Dermis microvascular lymphatic vessel endothelial cell (primary cell): ENCODE measurements at regions not wholly inside any gene's neighbourhood (a gene's known extent, or its start where the extent isn't known, plus 50 kb on each side); places are given as distances from the start of the nearest gene placed in this dataset.
A peak's percentile ranks its signal among the peaks of the same experiment; 100 is the strongest.

ENCODE experiments used
- DNase-seq, 2 donors: peaks; one replicate each; pipeline versions ENCODE4 v3.0.0 to v3.0.0-alpha.2; 2010; ENCODE audit warnings: low read depth in 2 of 2

- no peak for DNase-seq
These were observed 361.5 kb upstream of the ADGRL2 start for GRCh38 chr1:81439046-81439823.

- no peak for DNase-seq
These were observed 363.1 kb upstream of the ADGRL2 start for GRCh38 chr1:81437649-81438048.

DNA sequence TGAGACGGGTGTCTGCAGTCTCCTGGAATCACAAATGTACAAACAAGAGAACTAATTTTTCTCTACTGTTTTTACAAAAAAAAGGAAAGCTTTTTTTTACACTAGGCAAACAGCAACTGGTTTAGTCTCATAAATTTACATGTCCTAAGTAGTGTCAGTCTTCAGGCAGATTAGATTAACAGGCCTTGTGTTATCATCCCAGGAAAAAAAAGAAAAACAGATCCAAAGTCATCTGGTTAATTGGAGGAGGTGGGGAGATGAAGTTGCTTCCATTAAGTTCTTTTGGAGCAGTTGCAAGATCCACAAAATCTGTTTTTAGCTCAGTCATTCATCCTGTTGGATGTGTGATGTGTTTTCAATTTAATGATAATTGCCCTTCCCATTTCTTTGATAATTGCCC is 363.5 kb upstream of the ADGRL2 start:
- DNase-seq = no peak

DNA sequence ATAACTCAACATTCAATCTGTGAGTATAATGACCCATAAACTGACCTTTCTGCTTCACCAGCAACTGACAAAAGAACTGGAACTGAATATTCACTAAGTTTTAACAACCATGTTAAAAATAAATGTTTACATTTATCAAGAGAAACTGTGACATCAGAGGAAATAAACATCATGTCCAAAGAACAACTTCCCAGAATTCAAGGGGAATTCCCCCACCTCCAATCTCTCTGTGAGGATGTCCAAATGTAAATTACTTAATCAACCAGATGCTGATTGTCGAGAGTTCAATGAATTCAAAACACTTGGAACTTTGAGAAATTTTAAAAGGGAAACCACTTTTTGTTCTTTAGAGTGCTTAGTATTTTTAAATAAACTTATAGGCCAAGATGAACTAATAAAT is 365.6 kb upstream of the ADGRL2 start:
- DNase-seq = no peak

DNA sequence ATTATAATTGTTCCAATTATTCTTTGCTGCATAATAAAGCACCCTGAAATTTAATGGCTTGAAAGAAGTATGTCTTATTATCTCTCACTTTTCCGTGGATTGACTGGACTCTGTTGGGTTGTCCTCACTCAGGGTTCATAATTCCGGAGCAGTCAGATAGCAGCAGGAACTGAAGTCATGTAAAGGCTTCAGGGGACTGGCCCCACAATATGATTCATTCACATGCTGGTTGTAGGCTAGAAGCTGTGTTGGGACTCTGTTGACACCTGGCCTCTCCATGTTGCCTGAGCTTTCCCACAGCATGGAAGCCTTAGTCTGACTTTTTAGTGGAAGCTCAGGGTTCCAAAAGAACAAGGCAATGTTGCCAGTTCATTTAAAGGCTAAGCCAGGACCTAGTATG is 367.1 kb upstream of the ADGRL2 start:
- no peak for DNase-seq

DNA sequence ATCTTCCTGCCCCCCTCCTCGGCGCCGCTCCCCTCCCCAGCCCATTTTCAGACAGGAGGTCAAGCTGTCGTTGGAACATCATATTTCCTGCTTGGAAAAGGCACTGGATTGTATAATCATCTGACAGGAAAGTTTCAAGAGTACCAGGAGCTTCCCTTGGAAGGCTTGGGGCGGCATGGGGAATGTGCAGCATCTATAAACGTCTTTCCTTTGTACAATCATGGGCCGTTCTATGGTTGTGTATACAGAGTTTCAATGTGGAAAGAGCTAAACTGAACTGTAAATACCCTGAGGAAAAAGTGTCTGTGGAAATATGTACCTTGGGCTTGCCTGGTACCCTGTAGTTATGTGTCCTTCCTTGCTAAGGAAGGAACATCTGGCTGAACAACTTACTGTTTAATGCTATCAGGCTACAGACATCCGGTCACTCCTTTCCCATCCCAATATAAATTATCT is 368.1 kb upstream of the ADGRL2 start:
- no peak for DNase-seq

DNA sequence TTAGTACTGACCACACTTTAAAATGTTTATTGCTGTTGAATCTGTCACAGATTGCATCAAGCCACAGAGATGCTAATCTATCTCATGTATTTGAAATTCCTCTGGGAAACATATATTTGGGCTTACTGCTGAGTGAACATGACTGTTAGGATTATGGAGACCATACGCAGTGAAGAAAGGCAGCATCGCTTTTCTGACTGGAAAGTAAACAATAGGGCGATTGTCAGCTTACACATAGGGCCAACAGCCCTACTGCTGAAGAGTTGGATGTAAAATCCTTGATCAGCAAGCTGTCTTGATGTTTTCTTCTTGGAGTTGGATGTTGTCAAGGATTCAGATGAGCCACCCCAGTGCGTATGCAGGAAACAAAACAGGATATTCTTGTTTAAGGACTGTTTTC is 368.7 kb upstream of the ADGRL2 start:
- DNase-seq = no peak

GRCh38 chr1:81431624-81432000 is 369.1 kb upstream of the ADGRL2 start:
- no peak for DNase-seq

- no peak for DNase-seq
These were observed 369.6 kb upstream of the ADGRL2 start for GRCh38 chr1:81430955-81431623.

GRCh38 chr1:81430236-81430938 is 370.3 kb upstream of the ADGRL2 start:
- DNase-seq = no peak

- no peak for DNase-seq
These were observed 371.7 kb upstream of the ADGRL2 start for GRCh38 chr1:81428998-81429397.

GRCh38 chr1:81424816-81425215 is 375.9 kb upstream of the ADGRL2 start:
- DNase-seq = no peak

DNA sequence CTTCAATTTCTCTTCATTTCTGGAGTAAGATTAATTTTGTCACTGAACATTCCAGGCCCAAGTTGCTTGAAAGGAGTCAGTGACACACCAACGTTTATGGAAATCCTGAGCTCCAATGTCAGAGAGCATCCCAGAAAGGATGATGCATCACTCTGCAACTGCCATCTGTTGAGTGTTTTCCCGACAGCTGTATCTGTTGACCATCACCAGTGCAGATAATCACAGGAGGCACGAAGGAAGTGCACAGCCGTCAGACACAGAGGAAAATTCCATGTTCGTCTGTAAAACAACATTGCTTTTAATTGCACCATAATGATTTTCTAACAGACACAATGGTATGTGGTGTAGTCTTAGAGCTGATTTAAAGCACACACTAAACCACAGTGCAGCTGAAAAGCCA is 376.7 kb upstream of the ADGRL2 start:
- DNase-seq = no peak

DNA sequence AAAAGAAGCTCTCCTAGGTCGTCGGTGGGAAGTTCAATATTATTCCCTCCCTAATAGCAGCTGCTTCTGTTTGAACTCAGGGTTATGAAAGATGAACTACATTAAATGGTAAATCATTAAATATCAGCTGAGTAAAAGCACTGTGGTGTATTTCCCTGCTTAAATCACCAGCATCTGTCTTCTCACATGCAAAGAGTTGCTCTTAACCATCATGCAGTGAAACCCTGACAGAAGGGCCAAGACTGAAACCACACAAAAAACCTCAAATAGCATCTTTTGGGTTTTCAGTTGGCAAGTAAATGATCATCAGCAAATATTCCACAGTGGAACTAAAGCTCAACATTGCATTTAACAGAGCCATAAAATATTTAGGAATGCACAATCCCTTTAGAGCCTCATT is 380.0 kb upstream of the ADGRL2 start:
- DNase-seq = no peak

DNA sequence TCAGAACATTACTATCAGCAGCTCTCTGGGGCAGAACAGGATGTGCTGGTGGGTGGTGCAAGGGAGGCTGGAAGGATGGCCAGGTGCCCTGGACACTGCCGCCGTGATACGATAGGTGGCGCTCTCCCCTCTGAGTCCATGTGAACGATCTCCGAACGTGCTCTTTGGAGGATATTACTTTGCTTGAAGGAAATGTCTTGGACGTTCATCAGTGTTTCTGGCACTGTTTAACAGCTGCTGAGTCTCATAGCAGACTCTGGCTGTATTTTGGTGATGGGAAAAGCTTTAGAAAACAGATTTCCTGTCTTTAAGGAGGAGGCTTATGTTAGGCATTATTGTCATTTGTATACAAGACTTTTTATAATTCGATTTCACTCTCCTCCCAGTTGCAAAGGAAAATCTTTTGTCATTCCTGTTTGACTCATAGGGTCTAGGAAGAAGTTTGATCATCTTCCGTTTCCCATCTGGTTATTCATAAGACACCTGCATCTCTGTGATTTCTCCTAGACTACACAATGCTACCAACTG is 386.2 kb upstream of the ADGRL2 start:
- peak in 1 of 2 donors; percentile 58 for DNase-seq

GRCh38 chr1:81412954-81413353 is 387.8 kb upstream of the ADGRL2 start:
- DNase-seq = no peak

GRCh38 chr1:81410941-81411340 is 389.8 kb upstream of the ADGRL2 start:
- no peak for DNase-seq

DNA sequence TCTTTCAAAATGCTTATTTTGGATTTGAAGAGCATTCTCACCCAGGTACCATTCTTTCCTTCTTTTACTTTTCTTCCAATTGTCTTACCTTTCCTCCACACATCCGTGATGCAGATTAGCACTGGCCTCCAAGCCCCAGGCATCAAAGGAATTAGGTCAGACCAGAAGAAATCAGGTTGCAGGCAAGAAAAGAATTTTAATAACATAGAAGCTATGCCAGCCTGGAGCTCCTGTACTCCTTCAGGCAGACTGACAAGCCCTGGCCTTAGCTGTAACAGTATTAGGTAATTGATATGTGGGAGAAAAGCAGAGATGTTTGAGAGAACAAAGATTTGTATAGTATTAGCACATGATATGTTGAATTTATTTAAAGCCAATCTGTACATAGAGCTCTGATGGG is 390.4 kb upstream of the ADGRL2 start:
- no peak for DNase-seq

GRCh38 chr1:81409780-81410274 is 390.9 kb upstream of the ADGRL2 start:
- DNase-seq = no peak

- DNase-seq = no peak
These were observed 391.5 kb upstream of the ADGRL2 start for GRCh38 chr1:81409262-81409661.

DNA sequence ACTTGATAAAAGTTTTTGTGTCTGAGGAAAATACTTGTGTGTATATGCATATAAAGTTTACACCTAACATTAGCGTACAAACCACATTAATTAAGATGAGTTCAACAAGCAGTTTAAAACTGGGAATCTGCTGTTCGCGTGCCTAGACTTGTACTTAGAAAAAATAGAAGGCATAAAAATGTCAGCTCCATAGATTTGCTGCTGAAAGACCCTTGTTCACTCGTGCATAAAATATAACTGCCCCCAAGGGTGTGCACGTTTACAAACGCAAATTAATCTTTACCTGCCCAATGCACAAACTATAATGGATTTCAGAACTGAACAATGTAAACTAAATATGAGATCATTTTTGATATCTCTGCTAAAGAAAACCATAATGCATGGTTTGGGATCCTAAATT is 392.3 kb upstream of the ADGRL2 start:
- DNase-seq = no peak
